Panc1 (cell line): ENCODE measurements at regions not wholly inside any gene's neighbourhood (a gene's known extent, or its start where the extent isn't known, plus 50 kb on each side); places are given as distances from the start of the nearest gene placed in this dataset.

ENCODE experiments used
- ATAC-seq: fragments of 200-7000 bp; cut with Tn5 transposase; 2 replicates; pipeline ENCODE4 v1.9.1; 2020; ENCODE audit warnings: mild to moderate bottlenecking, moderate library complexity
- BruUV-seq: library from RNA; stranded (reverse); fragments of 400-500 nt; replicated peaks from 2 replicates; lab custom pipeline; 2021; lab: Mats Ljungman, UMichigan
- CTCF ChIA-PET: fragments of 300-600 bp; sonication (Branson Sonifier 250); formaldehyde crosslinking; loops from one replicate; lab custom pipeline; 2022; ENCODE audit warnings: antibody characterized with exemption; lab: Charles Lee
- POLR2A ChIA-PET: fragments of 300-600 bp; sonication (Branson Sonifier 250); formaldehyde crosslinking; loops from one replicate; lab custom pipeline; 2022; ENCODE audit warnings: antibody characterized with exemption; lab: Charles Lee
- DNase-seq: peaks from one replicate; pipeline ENCODE4 v3.0.0-alpha.2; 2010; ENCODE audit warnings: low read depth, low spot score
- H3K27ac ChIP-seq: 2 replicates; pipeline ENCODE4 v1.5.1; 2011; ENCODE audit warnings: mild to moderate bottlenecking, low read length, inconsistent platforms
- H3K27me3 ChIP-seq: fragments of 200-500 bp; sonication (Bioruptor generic); 2 replicates; pipeline ENCODE4 v1.6.0; 2014; ENCODE audit warnings: low read length, inconsistent platforms; ENCODE audit not compliant: control insufficient read depth, insufficient read depth
- H3K36me3 ChIP-seq: fragments of 200-500 bp; sonication (Bioruptor generic); 2 replicates; pipeline ENCODE4 v1.5.1; 2014; ENCODE audit warnings: inconsistent platforms, mild to moderate bottlenecking, low read length, moderate library complexity; ENCODE audit not compliant: control insufficient read depth, insufficient read depth
- H3K4me1 ChIP-seq: 2 replicates; pipeline ENCODE4 v1.5.1; 2011; ENCODE audit warnings: inconsistent platforms, mild to moderate bottlenecking, low read length, moderate library complexity; ENCODE audit not compliant: control insufficient read depth, insufficient read depth
- H3K4me3 ChIP-seq, 2 experiments: 2 replicates each; pipeline ENCODE4 v1.5.1; 2011 to 2012; ENCODE audit warnings: low read depth in 2 of 2, low read length in 2 of 2, mild to moderate bottlenecking in 2 of 2, inconsistent platforms in 1 of 2, moderate library complexity in 1 of 2
- H3K9me3 ChIP-seq: fragments of 200-500 bp; sonication (Bioruptor generic); 2 replicates; pipeline ENCODE4 v1.5.1; 2014; ENCODE audit warnings: low read depth, mild to moderate bottlenecking, inconsistent platforms, low read length, moderate library complexity; ENCODE audit not compliant: control insufficient read depth, insufficient read depth
- CTCF ChIP-seq: fragments of 450-650 bp; IDR thresholded peaks from 2 replicates; pipeline ENCODE4 v1.5.1; 2017; ENCODE audit warnings: mild to moderate bottlenecking
- POLR2AphosphoS5 ChIP-seq: IDR thresholded peaks from 2 replicates; pipeline ENCODE4 v1.6.1; 2012; ENCODE audit warnings: mild to moderate bottlenecking, low read depth, low read length, moderate library complexity
- REST ChIP-seq, 2 experiments: IDR thresholded peaks; 2 replicates each; pipeline ENCODE4 v1.6.1; 2011 to 2012; ENCODE audit warnings: low read depth in 2 of 2, control low read depth in 1 of 2, low read length in 1 of 2, mild to moderate bottlenecking in 1 of 2, moderate library complexity in 1 of 2; ENCODE audit not compliant: insufficient read depth in 1 of 2
- SIN3A ChIP-seq: IDR thresholded peaks from 2 replicates; pipeline ENCODE4 v1.6.1; 2012; ENCODE audit warnings: low read depth, mild to moderate bottlenecking, low read length, moderate library complexity, borderline replicate concordance; ENCODE audit not compliant: insufficient read depth
- TCF7L2 ChIP-seq: IDR thresholded peaks from 2 replicates; pipeline ENCODE4 v1.6.1; 2011; ENCODE audit warnings: mild to moderate bottlenecking, low read depth, low read length, inconsistent platforms
- in situ Hi-C: cut with HindIII; loops from 2 replicates; pipeline ENCODE4 v1.10.0; 2016; ENCODE audit warnings: low sequenced_read_pairs, low pct_unique_long_range_greater_than_20kb
- intact Hi-C: fragments of 100-400 bp; cut with micrococcal nuclease; formaldehyde crosslinking; loops from one replicate; pipeline ENCODE4 v1.10.0; 2022; ENCODE audit not compliant: unreplicated experiment

GRCh38 chr5:60395712-60396329 lies 304.1 kb downstream of the DEPDC1B start:
- TF ChIP-seq REST (IDR thresholded peaks at IDR 0.05; ENCODE audit: insufficient read depth in 1 of 2, low read depth in 2 of 2, low read length in 1 of 2) (no peak), CTCF (0 out of 2 replicates have a peak, but pooled peaks have one; percentile 11)
- DNase-seq (no peak), ATAC-seq (no peak)
- H3K36me3 ChIP-seq, result no peaks in the 10 kb centered on the region
- peaks cover 2% of the 10 kb centered on the region; the same call in 1 of the 2 replicates for H3K27me3 ChIP-seq
- H3K4me1 ChIP-seq, result no peaks in the 10 kb centered on the region
- POLR2A ChIA-PET, result no interaction called here
- CTCF ChIA-PET, result interaction anchor here (0.6 to 0.7 kb wide), 2 partner anchors 110 to 1015 kb away, joined by 4 read pairs; no protein-coding TSS in a partner anchor
- in situ Hi-C loops (no loop called here), intact Hi-C loops (no loop called here)
- no peak overlapping the region for H3K27ac ChIP-seq
- H3K9me3 ChIP-seq, result no peaks in the 10 kb centered on the region
- BruUV-seq, result no TSS peak
- H3K4me3 ChIP-seq, result no peak overlapping the region

- in situ Hi-C loops, result no loop called here
- ChIA-PET POLR2A (no interaction called here), CTCF (no interaction called here)
These were observed 312.9 kb downstream of the DEPDC1B start for GRCh38 chr5:60387051-60387440.

GRCh38 chr5:60386436-60387050 lies 313.4 kb downstream of the DEPDC1B start:
- ATAC-seq, result no peak
- intact Hi-C loops (no loop called here), in situ Hi-C loops (no loop called here)
- Histone ChIP-seq H3K27ac (no peak overlapping the region), H3K36me3 (no peaks in the 10 kb centered on the region), H3K4me3 (no peak overlapping the region), H3K4me1 (no peaks in the 10 kb centered on the region), H3K9me3 (no peaks in the 10 kb centered on the region), H3K27me3 (no peaks in the 10 kb centered on the region)
- ChIA-PET POLR2A (no interaction called here), CTCF (no interaction called here)
- DNase-seq, result no peak
- BruUV-seq, result no TSS peak
- no peak for TF ChIP-seq TCF7L2
- no peak for TF ChIP-seq POLR2AphosphoS5
- TF ChIP-seq SIN3A, result no peak

More at GRCh38 chr5:60387051-60387440, 312.9 kb downstream of the DEPDC1B start:
- Histone ChIP-seq H3K27me3 (no peaks in the 10 kb centered on the region), H3K27ac (no peak overlapping the region), H3K4me3 (no peak overlapping the region), H3K9me3 (no peaks in the 10 kb centered on the region), H3K4me1 (no peaks in the 10 kb centered on the region), H3K36me3 (no peaks in the 10 kb centered on the region)
- ATAC-seq (no peak), DNase-seq (no peak)
- intact Hi-C loops, result no loop called here
- BruUV-seq, result no TSS peak
- TF ChIP-seq POLR2AphosphoS5 (no peak), SIN3A (no peak)
